WTC11 (cell line): ENCODE measurements at regions not wholly inside any gene's neighbourhood (a gene's known extent, or its start where the extent isn't known, plus 50 kb on each side); places are given as distances from the start of the nearest gene placed in this dataset.

Experiments
- ATAC-seq: fragments of 200-7000 bp; cut with Tn5 transposase; 2 replicates; pipeline ENCODE4 v1.10.0; 2021; ENCODE audit warnings: mild to moderate bottlenecking, moderate library complexity
- CTCF ChIA-PET: fragments of 300-600 bp; sonication (Branson Sonifier 250); formaldehyde crosslinking; loops from one replicate; lab custom pipeline; 2021; ENCODE audit warnings: antibody characterized with exemption; lab: Charles Lee
- POLR2A ChIA-PET: fragments of 350-600 bp; sonication (Branson Sonifier 250); formaldehyde crosslinking; loops from one replicate; lab custom pipeline; 2021; ENCODE audit warnings: antibody characterized with exemption; lab: Charles Lee
- DNase-seq: peaks from one replicate; pipeline ENCODE4 v3.0.0; 2021; ENCODE audit warnings: low spot score
- H3K27ac Mint-ChIP-seq: 2 replicates; pipeline ENCODE4 v1.8.0; 2021; ENCODE audit warnings: mixed read lengths
- H3K27me3 Mint-ChIP-seq: 2 replicates; pipeline ENCODE4 v1.8.0; 2021; ENCODE audit warnings: low read depth, mild to moderate bottlenecking, moderate library complexity, mixed read lengths
- H3K36me3 Mint-ChIP-seq: 2 replicates; pipeline ENCODE4 v1.8.0; 2021; ENCODE audit warnings: mixed read lengths
- H3K4me1 Mint-ChIP-seq: 2 replicates; pipeline ENCODE4 v1.8.0; 2022; ENCODE audit warnings: mixed read lengths
- H3K4me3 Mint-ChIP-seq: 2 replicates; pipeline ENCODE4 v1.8.0; 2021; ENCODE audit warnings: mild to moderate bottlenecking, moderate library complexity, mixed read lengths
- H3K9me3 Mint-ChIP-seq: 2 replicates; pipeline ENCODE4 v1.8.0; 2021; ENCODE audit warnings: mixed read lengths
- ATF2 ChIP-seq: sonication (generic); formaldehyde crosslinking; IDR thresholded peaks from 2 replicates; pipeline ENCODE4 v1.8.1; 2022; ENCODE audit warnings: low read depth, missing genetic modification reagents, borderline replicate concordance
- ATF3 ChIP-seq: sonication (generic); formaldehyde crosslinking; conservative IDR thresholded peaks from 2 replicates; pipeline ENCODE4 v1.8.1; 2022; ENCODE audit warnings: mild to moderate bottlenecking, missing genetic modification reagents
- CTCF ChIP-seq: fragments of 200-600 bp; IDR thresholded peaks from 2 replicates; pipeline ENCODE4 v1.8.0; 2022; ENCODE audit warnings: antibody characterized with exemption
- FOXP4 ChIP-seq: sonication (generic); formaldehyde crosslinking; IDR thresholded peaks from 2 replicates; pipeline ENCODE4 v1.8.0; 2022; ENCODE audit warnings: mild to moderate bottlenecking, missing genetic modification reagents
- GABPB1 ChIP-seq: sonication (generic); formaldehyde crosslinking; IDR thresholded peaks from 2 replicates; pipeline ENCODE4 v1.8.1; 2023; ENCODE audit warnings: mild to moderate bottlenecking, missing genetic modification reagents
- GTF2I ChIP-seq: fragments of 250-450 bp; sonication (Bioruptor Pico); conservative IDR thresholded peaks from 2 replicates; pipeline ENCODE4 v1.4.0; 2021; ENCODE audit warnings: mild to moderate bottlenecking
- PRRX2 ChIP-seq: fragments of 250-450 bp; sonication (Bioruptor Pico); IDR thresholded peaks from 2 replicates; pipeline ENCODE4 v1.8.0; 2021; ENCODE audit warnings: mild to moderate bottlenecking
- SMAD3 ChIP-seq: sonication (generic); formaldehyde crosslinking; IDR thresholded peaks from 2 replicates; pipeline ENCODE4 v1.8.0; 2022; ENCODE audit warnings: missing genetic modification reagents, mild to moderate bottlenecking, borderline replicate concordance
- USF1 ChIP-seq: sonication (generic); formaldehyde crosslinking; IDR thresholded peaks from 2 replicates; pipeline ENCODE4 v1.8.0; 2022; ENCODE audit warnings: mild to moderate bottlenecking, missing genetic modification reagents
- ZMAT4 ChIP-seq: fragments of 250-450 bp; sonication (Bioruptor Pico); IDR thresholded peaks from 2 replicates; pipeline ENCODE4 v1.9.0; 2021; ENCODE audit warnings: mild to moderate bottlenecking
- ZNF138 ChIP-seq: sonication (generic); formaldehyde crosslinking; conservative IDR thresholded peaks from 2 replicates; pipeline ENCODE4 v1.8.1; 2022; ENCODE audit warnings: mild to moderate bottlenecking, moderate library complexity, missing genetic modification reagents
- ZNF219 ChIP-seq: sonication (generic); formaldehyde crosslinking; IDR thresholded peaks from 2 replicates; pipeline ENCODE4 v1.8.0; 2023; ENCODE audit warnings: missing genetic modification reagents, mild to moderate bottlenecking, borderline replicate concordance
- ZNF232 ChIP-seq: sonication (generic); formaldehyde crosslinking; IDR thresholded peaks from 2 replicates; pipeline ENCODE4 v1.8.0; 2022; ENCODE audit warnings: mild to moderate bottlenecking, missing genetic modification reagents
- ZNF263 ChIP-seq: sonication (generic); formaldehyde crosslinking; IDR thresholded peaks from 2 replicates; pipeline ENCODE4 v1.8.1; 2022; ENCODE audit warnings: low read depth, mild to moderate bottlenecking, moderate library complexity, missing genetic modification reagents
- ZNF425 ChIP-seq: fragments of 250-450 bp; sonication (Bioruptor Pico); conservative IDR thresholded peaks from 2 replicates; pipeline ENCODE4 v1.9.0; 2021; ENCODE audit warnings: mild to moderate bottlenecking
- ZNF532 ChIP-seq: fragments of 250-450 bp; sonication (Bioruptor Pico); IDR thresholded peaks from 2 replicates; pipeline ENCODE4 v1.9.0; 2021; ENCODE audit warnings: mild to moderate bottlenecking, borderline replicate concordance

GRCh38 chr21:18468790-18469189 lies 65.2 kb upstream of the TMPRSS15 start (continued):
- TF ChIP-seq ATF2 (no peak), GABPB1 (CRISPR knock-in tag) (no peak)

- ATAC-seq = no peak
- TF ChIP-seq USF1 (CRISPR knock-in tag) (no peak), ZMAT4 (CRISPR knock-in tag) (no peak), SMAD3 (CRISPR knock-in tag) (no peak), ATF3 (CRISPR knock-in tag) (no peak), GTF2I (CRISPR knock-in tag) (no peak), FOXP4 (CRISPR knock-in tag) (no peak), PRRX2 (CRISPR knock-in tag) (no peak), ZNF263 (CRISPR knock-in tag) (no peak), ZNF532 (CRISPR knock-in tag) (no peak)
- peaks cover 5% of the 10 kb centered on the region; the same call in 1 of the 2 replicates for H3K4me1 Mint-ChIP-seq
- H3K36me3 Mint-ChIP-seq = peaks cover 4% of the 10 kb centered on the region
- H3K27ac Mint-ChIP-seq = no peak overlapping the region
- peaks cover 11% of the 10 kb centered on the region for H3K9me3 Mint-ChIP-seq
- no peaks in the 10 kb centered on the region for H3K27me3 Mint-ChIP-seq
- ChIA-PET CTCF (no interaction called here), POLR2A (no interaction called here)
- no peak for DNase-seq
- no peak overlapping the region for H3K4me3 Mint-ChIP-seq
Observed at GRCh38 chr21:18476639-18477038, 73.1 kb upstream of the TMPRSS15 start.

- Mint-ChIP-seq H3K4me3 (no peak overlapping the region), H3K27ac (no peak overlapping the region), H3K4me1 (peaks cover 5% of the 10 kb centered on the region; the same call in 1 of the 2 replicates), H3K27me3 (no peaks in the 10 kb centered on the region), H3K36me3 (peaks cover 4% of the 10 kb centered on the region), H3K9me3 (peaks cover 11% of the 10 kb centered on the region)
- CTCF ChIA-PET = no interaction called here
- DNase-seq = no peak
- ATAC-seq = no peak
- POLR2A ChIA-PET = no interaction called here
- TF ChIP-seq ZNF425 (no peak), ZNF232 (CRISPR knock-in tag) (no peak), ZNF138 (no peak), ZNF219 (no peak), CTCF (no peak)
Observed at GRCh38 chr21:18477043-18477442, 73.5 kb upstream of the TMPRSS15 start.
